GDM1 (cell line): ENCODE measurements at regions not wholly inside any gene's neighbourhood (a gene's known extent, or its start where the extent isn't known, plus 50 kb on each side); places are given as distances from the start of the nearest gene placed in this dataset.

Source experiments
- DNase-seq: peaks from one replicate; lab custom pipeline; 2025; lab: John Stamatoyannopoulos, UW

DNA sequence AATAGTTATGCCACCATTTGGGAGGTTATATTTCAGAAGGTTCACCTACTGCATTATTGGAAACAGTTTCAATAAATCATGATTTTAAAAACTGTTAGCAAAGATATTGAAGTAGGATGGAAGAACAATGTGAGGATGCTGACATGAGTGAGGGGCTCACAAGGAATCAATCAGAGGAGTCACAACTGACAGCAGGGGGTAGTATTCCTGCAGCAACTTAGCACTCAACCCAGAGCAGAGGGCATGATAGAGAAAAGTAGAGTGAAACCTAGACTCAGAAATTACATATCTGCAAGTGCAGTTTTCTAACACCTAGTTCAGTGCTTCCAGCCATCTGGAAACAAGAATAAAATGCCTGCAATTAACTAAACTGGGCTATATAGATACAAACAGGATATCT, 772.5 kb upstream of the USP15 start:
- DNase-seq, result no peak

DNA sequence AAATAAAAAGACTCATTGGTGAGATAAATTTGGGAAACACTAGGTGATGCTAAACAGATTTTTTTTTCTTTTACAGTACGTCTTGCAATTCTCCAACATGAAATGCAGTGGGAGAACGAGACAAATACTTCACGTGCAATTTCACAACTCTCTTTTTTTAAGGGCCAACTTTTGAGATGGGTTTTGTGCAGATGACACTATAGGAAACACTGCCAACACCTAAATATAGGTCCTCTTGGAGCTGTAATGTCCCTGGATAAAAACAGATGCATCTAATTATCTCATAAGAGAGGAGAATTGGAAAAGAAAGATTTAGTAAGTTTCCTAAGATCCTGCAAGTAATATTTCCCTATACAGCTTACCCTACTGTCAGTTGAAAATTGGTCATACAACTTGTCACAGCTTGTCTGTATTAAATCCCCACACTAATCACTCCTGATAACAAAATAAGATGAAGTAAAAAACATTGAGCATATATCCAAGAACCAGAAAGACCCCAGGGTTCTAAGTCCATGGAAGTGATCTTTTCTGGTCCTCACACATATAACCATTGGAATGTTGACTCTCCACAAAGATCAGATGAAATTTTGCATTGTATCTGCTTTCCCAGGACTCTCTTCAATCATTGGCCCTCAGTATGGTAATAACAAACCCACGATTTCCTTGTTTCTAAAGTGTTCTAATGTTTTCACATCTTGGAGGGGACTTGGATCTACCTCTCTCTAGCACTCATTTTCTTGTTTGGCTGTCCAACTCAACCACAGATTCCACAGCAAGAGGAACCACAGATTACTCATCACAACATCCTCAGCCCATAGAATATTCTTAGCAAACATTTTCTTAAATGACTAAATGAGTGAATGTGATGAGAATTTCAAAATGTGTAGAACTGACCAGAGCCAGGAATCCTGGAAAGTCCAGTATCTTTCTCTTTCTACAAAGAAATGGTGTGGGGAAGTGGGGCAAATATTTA, 769.4 kb upstream of the USP15 start:
- no peak for DNase-seq

DNA sequence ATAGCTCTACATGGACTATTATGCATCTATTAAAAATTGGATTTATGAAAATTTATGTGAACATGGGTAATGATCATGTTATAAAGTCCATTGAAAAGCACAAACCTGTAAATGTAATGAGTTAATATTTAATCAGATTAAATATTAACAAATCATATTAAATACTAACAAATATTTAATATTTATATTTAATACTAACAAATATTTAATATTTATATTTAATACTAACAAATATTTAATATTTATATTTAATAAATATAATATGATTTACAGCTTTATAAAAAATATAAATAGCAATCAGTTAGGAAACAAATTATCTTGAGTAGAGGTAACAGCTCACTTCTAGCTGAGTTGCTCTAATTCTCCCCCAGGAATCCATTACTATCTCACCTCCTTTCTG, 758.0 kb upstream of the USP15 start:
- DNase-seq, result no peak

DNA sequence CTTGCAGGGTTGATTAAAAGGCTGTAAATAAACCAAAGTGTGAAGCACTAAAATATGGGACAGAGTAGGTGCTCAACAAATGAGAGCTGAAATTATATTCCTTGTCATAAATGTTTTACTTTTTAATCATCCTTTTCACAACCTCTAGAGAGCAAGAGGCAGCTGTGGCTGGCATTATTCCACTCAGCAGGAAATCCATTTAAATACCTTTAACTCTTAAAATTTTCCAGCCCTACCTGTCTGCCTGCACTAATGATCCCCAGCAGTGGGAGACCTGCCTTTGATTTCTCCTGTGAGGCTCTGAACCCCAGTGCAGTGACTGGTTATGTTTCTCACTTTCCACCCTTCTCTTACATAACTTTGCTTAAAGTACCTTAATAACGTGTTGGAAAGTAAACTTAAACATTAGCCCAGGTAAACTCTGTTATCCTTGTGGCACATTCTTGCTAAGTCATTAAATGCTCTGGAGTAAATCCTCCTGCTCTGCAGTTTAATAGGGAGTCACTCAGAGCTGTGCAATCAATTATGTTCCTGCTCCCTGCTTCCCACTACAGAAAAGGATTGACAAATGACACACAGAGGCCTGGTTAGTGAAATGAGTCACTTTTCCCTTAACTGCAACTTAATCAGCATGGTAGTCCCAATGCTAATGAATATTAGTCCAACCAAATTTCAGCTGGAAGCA, 755.7 kb upstream of the USP15 start:
- DNase-seq, result no peak

- no peak for DNase-seq
Measured at GRCh38 chr12:61513499-61513898, 746.7 kb upstream of the USP15 start.

DNA sequence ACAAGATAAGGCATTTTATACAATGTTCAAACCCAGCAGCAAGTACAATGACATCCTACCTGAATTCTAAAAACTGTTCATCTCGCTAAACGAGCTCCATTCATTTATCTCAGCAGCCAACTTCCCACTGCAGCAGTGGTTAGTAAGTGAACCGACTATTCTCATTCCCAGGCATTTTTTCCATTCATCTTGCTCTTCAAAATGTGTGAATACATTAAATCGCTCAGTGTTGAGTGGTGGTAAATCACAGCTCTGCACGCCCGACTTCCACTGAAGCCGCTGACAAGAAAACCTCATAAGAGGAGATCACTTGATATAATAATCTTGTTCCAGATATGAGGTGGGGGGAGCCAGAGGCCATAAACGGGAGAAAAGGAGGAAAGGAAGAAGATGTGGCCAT, 746.2 kb upstream of the USP15 start:
- no peak for DNase-seq

GRCh38 chr12:61521258-61521657, 738.9 kb upstream of the USP15 start:
- DNase-seq, result no peak

- DNase-seq, result no peak
Measured at GRCh38 chr12:61523276-61523992, 736.8 kb upstream of the USP15 start.

DNA sequence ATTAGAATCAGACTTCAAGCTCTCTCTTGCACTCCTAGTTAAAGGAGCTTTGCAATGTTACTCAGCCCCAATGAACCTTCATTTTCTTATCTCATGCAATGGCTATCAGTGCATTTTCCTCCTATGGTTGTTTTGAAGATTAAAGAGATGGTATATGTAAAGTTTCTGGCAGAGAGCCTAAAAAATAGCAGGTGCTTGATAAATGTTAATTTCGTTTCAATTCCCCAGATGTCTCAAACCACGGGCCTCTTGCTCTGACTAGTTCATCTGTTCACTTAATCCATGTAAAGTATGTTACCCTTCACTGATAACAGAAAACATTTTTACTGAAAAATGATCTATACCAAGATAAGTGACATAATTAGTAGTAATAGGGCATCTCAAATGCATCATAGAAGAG, 735.4 kb upstream of the USP15 start:
- no peak for DNase-seq

DNA sequence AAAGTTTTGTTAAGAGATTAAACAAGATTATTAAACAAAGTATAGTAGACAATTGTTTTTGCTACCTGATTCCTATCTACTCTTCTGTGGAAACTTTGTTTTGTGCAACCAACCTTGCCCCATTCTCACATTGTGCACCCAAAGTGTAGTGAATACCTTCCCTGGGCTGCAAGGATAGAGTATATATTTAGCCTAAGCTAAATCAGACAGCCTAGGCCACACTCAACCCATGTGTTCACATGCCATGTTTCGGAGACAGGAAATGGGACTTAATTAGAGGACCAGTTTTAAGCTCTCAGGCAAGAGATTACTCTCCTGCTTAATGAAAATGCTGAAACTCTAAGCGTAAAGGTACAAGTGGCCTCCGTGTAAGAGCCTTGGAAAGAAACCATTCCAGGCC, 734.9 kb upstream of the USP15 start:
- DNase-seq, result no peak

GRCh38 chr12:61530456-61530855, 729.7 kb upstream of the USP15 start:
- DNase-seq, result no peak

GRCh38 chr12:61531195-61531594, 729.0 kb upstream of the USP15 start:
- DNase-seq, result no peak

- no peak for DNase-seq
Measured at GRCh38 chr12:61536117-61536516, 724.1 kb upstream of the USP15 start.

DNA sequence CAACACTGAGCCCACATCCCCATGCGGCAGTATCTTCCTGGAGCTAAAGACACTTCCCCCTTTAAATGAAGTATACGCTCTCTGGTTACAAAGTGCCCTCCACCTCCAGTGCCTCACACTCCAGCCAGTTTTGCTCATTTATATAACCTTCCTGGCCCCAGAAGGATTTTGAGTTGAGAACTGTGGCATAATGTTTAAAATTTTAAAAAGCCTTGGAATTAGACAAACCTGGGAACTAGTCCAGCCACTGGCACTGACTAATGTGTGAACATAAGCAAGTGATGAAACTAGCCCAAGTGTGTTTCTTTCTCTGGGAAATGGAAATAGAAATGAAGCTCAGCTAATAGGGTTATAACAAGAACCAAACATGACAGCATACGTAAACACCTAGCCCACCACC, 723.7 kb upstream of the USP15 start:
- DNase-seq, result no peak

- no peak for DNase-seq
Measured at GRCh38 chr12:61538951-61539350, 721.3 kb upstream of the USP15 start.

- no peak for DNase-seq
Measured at GRCh38 chr12:61542551-61542950, 717.7 kb upstream of the USP15 start.

- no peak for DNase-seq
Measured at GRCh38 chr12:61546296-61546695, 713.9 kb upstream of the USP15 start.

- DNase-seq, result no peak
Measured at GRCh38 chr12:61553091-61553490, 707.1 kb upstream of the USP15 start.

DNA sequence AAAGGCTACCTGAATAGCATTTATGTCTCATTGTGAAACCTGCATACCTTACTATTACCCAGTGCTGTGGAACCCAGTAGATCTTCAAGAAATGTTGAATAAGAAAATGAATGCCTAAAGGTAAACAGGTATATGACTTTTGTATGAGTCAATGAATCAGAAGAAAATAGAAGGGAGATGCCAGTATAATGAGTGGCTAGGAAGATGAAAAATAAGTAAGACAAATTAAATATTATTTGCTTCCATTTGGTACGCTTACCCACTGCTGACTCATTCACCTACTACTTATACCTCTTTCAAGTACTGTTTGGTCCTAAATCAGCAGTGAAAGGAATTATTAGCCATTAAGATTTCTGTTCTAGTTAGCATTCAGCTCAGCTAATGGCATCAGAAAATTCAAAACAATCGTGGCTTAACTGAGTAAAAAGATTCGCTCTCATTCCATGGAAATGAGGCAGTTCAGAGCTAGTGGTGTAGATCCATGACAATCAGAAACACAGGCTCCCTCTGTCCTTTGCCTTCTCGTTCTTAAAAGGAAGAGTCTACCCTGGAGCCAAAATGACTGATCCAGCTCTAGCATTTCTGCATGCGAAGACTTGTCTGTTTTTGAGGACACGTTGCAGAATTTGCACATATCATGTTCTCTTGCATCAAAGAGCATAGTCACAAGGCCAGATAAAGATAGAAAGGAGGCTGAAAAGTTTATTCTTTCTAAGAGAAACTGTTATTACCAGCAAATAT, 705.8 kb upstream of the USP15 start:
- no peak for DNase-seq

DNA sequence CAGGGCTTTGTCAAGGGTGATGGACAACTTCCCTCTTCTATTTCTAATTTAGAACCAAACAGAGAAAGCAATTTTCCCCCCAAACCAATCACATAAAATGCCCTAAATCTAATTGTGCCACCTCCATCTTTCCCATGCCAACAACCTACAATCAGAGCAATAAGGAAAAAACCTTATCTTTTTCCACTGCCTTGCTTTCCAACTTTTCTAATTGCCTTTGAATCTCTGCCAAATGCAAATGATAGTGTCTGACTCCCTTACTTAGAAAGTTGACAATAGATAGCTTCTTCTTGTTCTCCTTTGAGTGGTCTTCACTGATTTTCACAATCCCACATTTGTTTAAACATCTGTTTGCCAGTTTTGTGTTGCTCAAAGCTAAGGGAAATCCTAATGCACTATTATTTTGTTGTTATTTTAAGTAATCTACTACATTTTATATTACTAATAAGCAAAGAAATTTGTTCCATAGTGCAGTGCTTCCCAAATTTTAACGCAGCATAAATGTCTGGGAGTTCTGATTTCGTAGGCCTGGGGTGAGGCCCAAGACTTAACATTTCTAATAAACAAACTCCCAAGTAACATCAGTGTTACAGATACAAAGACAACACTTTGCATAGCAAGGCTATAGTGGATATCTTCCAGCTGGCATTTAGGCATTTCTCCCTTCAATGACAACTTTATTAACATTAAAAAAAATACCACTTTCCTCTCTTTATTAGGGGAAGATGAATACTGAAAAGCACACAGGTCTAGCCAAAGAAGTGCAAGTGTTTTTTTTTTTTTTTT, 696.3 kb upstream of the USP15 start:
- no peak for DNase-seq

- no peak for DNase-seq
Measured at GRCh38 chr12:61564466-61564865, 695.7 kb upstream of the USP15 start.
